Colonic mucosa (tissue), 4 donors: ENCODE measurements at regions not wholly inside any gene's neighbourhood (a gene's known extent, or its start where the extent isn't known, plus 50 kb on each side); places are given as distances from the start of the nearest gene placed in this dataset.

Experiments
- DNase-seq: peaks from one replicate; pipeline ENCODE4 v3.0.0-alpha.2; 2020
- H3K27ac ChIP-seq: fragments of 200-600 bp; one replicate; pipeline ENCODE4 v1.8.0; 2021
- H3K27me3 ChIP-seq: fragments of 200-600 bp; one replicate; pipeline ENCODE4 v1.8.0; 2021
- H3K36me3 ChIP-seq: fragments of 200-600 bp; one replicate; pipeline ENCODE4 v1.8.0; 2021
- H3K4me1 ChIP-seq: fragments of 200-600 bp; one replicate; pipeline ENCODE4 v1.8.0; 2021; ENCODE audit warnings: mild to moderate bottlenecking
- H3K4me3 ChIP-seq: fragments of 200-600 bp; one replicate; pipeline ENCODE4 v1.8.0; 2021
- H3K9ac ChIP-seq, 2 donors: one replicate each; pipeline ENCODE4 v1.7.0; 2013; ENCODE audit warnings: control low read depth in 2 of 2, low read depth in 2 of 2, low read length in 2 of 2
- H3K9me3 ChIP-seq: fragments of 200-600 bp; one replicate; pipeline ENCODE4 v1.8.0; 2021
- intact Hi-C: fragments of 100-400 bp; cut with DNase I; formaldehyde crosslinking; loops from one replicate; pipeline ENCODE4 v1.14.1; 2022
- TF ChIP-seq, protein P1 (sequence below): fragments of 200-600 bp; IDR thresholded peaks from one replicate; pipeline ENCODE4 v1.8.0; 2022; ENCODE audit warnings: antibody characterized with exemption, mild to moderate bottlenecking
- donor health status: healthy.
- donor health status: DM: no; HTN: no; CAD: no.
- donor health status: DM: no; HTN: no; CAD: no.

DNA sequence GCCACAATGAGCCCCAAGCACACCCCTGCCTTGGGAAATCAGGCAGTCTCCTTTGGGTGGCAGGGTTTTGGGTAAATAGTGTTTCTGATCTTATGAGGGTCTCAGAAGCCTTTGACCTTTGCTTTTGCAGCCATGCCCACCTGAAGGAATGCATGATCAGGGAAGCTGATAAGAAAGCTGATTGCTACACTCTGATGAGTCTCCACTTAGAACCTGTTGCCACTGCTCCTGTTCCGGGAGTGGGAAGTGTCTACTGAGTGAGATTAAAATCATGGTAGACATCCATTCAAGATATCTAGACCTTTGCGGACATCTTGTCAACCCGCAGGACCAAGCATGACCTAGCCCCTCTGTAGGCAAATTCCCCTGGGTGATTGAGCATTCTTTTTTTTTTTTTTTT, 282.6 kb downstream of the SKIDA1 start:
- Histone ChIP-seq H3K27me3 (no peaks in the 10 kb centered on the region), H3K4me3 (no peak overlapping the region), H3K9ac (no peak overlapping the region), H3K36me3 (no peaks in the 10 kb centered on the region), H3K9me3 (no peaks in the 10 kb centered on the region), H3K4me1 (no peaks in the 10 kb centered on the region), H3K27ac (no peak overlapping the region)
- intact Hi-C loops, result no loop called here
- DNase-seq, result no peak
- TF ChIP-seq, protein P1, sequence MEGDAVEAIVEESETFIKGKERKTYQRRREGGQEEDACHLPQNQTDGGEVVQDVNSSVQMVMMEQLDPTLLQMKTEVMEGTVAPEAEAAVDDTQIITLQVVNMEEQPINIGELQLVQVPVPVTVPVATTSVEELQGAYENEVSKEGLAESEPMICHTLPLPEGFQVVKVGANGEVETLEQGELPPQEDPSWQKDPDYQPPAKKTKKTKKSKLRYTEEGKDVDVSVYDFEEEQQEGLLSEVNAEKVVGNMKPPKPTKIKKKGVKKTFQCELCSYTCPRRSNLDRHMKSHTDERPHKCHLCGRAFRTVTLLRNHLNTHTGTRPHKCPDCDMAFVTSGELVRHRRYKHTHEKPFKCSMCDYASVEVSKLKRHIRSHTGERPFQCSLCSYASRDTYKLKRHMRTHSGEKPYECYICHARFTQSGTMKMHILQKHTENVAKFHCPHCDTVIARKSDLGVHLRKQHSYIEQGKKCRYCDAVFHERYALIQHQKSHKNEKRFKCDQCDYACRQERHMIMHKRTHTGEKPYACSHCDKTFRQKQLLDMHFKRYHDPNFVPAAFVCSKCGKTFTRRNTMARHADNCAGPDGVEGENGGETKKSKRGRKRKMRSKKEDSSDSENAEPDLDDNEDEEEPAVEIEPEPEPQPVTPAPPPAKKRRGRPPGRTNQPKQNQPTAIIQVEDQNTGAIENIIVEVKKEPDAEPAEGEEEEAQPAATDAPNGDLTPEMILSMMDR, result no peak

DNA sequence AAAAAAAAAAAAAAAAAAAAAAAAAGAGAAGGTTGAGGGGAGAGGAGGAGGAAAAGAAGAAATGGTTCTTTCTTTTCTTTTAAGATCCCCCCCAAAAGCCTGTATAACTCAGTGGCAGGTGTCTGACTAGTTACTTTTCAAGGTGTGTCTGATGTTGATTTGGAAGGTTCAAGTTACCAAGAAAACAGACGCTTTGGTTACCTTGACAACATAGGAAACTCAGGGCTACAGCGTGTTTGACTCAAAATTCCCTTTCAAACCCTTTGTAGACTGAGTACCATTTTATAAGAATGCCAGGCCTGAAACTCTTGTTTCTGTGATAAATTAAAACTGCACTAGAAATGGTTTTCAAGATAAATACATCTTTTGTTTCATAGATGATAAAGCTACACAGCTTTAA, 286.8 kb downstream of the SKIDA1 start:
- Histone ChIP-seq H3K9ac (no peak overlapping the region), H3K27me3 (no peaks in the 10 kb centered on the region), H3K9me3 (no peaks in the 10 kb centered on the region), H3K4me1 (no peaks in the 10 kb centered on the region), H3K4me3 (no peak overlapping the region), H3K27ac (no peak overlapping the region), H3K36me3 (no peaks in the 10 kb centered on the region)
- no peak for DNase-seq
- intact Hi-C loops, result no loop called here
- TF ChIP-seq, protein P1, result no peak

DNA sequence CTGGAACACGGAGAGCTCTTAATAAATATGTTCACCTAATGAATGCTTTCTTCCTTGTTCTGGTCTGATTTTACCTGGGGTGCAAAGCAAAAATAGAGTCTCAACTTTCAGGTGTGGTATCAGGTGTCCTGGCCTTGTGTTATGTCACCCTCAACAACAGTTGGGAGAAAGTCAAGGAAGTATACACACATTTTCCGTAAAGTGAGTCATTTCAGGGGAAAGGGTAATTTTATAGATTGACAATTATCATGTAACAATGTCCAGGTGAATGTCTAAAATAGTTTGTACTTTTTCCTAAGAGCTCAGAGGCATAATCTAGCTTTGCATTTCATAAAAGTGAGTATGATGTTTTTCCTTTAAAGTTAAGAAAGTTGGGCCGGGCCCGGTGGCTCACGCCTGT, 287.4 kb downstream of the SKIDA1 start:
- Histone ChIP-seq H3K9me3 (no peaks in the 10 kb centered on the region), H3K9ac (no peak overlapping the region), H3K27me3 (no peaks in the 10 kb centered on the region), H3K4me1 (no peaks in the 10 kb centered on the region), H3K4me3 (no peak overlapping the region), H3K36me3 (no peaks in the 10 kb centered on the region), H3K27ac (no peak overlapping the region)
- intact Hi-C loops, result no loop called here
- TF ChIP-seq, protein P1, result no peak
- no peak for DNase-seq

DNA sequence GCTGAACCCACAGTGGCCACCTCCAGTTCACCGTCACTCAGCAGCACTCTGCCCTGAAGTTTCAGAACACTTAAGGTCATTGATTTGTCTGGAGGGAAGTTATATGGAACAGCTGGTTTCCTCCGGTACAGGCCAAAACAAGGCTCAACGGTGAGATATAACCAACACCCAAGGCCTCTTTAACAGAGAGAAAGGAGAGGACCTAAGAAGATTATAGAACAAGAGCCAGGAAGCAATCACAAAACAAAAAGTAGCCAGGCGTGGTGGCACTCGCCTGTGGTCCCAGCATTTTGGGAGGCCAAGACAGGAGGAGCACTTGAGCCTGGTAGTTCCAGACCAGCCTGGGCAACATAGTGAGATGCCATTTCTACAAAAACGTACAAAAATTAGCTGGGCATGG, 290.7 kb downstream of the SKIDA1 start:
- Histone ChIP-seq H3K27me3 (no peaks in the 10 kb centered on the region), H3K4me1 (no peaks in the 10 kb centered on the region), H3K27ac (no peak overlapping the region), H3K9ac (no peak overlapping the region), H3K4me3 (no peak overlapping the region), H3K9me3 (no peaks in the 10 kb centered on the region), H3K36me3 (no peaks in the 10 kb centered on the region)
- no peak for DNase-seq
- intact Hi-C loops, result no loop called here
- TF ChIP-seq, protein P1, result no peak

DNA sequence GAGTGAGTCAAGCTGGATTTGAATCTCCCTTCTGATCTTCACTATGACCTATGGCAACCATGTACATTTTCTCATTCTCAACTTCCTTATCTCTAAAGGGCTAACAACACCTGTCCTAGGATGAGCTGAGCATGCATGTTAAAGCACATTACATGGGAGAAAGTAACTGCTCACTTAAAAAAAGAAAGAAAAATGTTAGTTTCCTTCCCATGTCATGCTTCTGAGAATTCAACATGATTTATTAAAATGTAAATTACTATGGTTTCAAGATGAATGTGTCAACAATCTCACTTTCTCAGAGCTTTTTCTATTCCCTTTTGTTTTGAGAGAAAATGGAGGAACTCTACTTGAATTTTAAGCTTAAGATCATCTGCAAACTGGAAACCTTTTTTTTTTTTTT, 295.3 kb downstream of the SKIDA1 start:
- DNase-seq, result no peak
- no peaks in the 10 kb centered on the region for H3K27me3 ChIP-seq
- no peak overlapping the region for H3K9ac ChIP-seq
- H3K4me1 ChIP-seq, result no peaks in the 10 kb centered on the region
- H3K36me3 ChIP-seq, result no peaks in the 10 kb centered on the region
- no peaks in the 10 kb centered on the region for H3K9me3 ChIP-seq
- H3K4me3 ChIP-seq, result no peak overlapping the region
- TF ChIP-seq, protein P1, result no peak
- H3K27ac ChIP-seq, result no peak overlapping the region
- intact Hi-C loops, result no loop called here
